ENCODE measurements at regions not wholly inside any gene's neighbourhood (a gene's known extent, or its start where the extent isn't known, plus 50 kb on each side); places are given as distances from the start of the nearest gene placed in this dataset.
"Not testable (repeated sequence)": the region's sequence is repeated elsewhere in the genome, so short reads cannot be mapped to it uniquely, and the experiment has no call there.

GRCh38 chr16:8083560-8083959 lies 506.8 kb downstream of the TMEM114 start:
- TF ChIP-seq, protein P1, sequence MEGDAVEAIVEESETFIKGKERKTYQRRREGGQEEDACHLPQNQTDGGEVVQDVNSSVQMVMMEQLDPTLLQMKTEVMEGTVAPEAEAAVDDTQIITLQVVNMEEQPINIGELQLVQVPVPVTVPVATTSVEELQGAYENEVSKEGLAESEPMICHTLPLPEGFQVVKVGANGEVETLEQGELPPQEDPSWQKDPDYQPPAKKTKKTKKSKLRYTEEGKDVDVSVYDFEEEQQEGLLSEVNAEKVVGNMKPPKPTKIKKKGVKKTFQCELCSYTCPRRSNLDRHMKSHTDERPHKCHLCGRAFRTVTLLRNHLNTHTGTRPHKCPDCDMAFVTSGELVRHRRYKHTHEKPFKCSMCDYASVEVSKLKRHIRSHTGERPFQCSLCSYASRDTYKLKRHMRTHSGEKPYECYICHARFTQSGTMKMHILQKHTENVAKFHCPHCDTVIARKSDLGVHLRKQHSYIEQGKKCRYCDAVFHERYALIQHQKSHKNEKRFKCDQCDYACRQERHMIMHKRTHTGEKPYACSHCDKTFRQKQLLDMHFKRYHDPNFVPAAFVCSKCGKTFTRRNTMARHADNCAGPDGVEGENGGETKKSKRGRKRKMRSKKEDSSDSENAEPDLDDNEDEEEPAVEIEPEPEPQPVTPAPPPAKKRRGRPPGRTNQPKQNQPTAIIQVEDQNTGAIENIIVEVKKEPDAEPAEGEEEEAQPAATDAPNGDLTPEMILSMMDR (IDR thresholded peaks at IDR 0.05; ENCODE audit: unreplicated experiment): no peak
- Mint-ChIP-seq H3K4me3 (ENCODE audit: low read depth) (no peak overlapping the region), H3K4me1 (ENCODE audit: low read depth) (peaks cover 2% of the 10 kb centered on the region), H3K27ac (no peak overlapping the region), H3K27me3 (no peaks in the 10 kb centered on the region), H3K36me3 (ENCODE audit: insufficient read depth) (no peaks in the 10 kb centered on the region), H3K9me3 (ENCODE audit: low read depth) (no peaks in the 10 kb centered on the region)
- DNase-seq (ENCODE audit: low spot score, unreplicated experiment): no peak

GRCh38 chr16:8080817-8081216 lies 509.5 kb downstream of the TMEM114 start:
- Mint-ChIP-seq H3K36me3 (ENCODE audit: insufficient read depth) (no peaks in the 10 kb centered on the region), H3K27ac (no peak overlapping the region), H3K4me1 (ENCODE audit: low read depth) (peaks cover 2% of the 10 kb centered on the region), H3K4me3 (ENCODE audit: low read depth) (no peak overlapping the region), H3K27me3 (no peaks in the 10 kb centered on the region), H3K9me3 (ENCODE audit: low read depth) (no peaks in the 10 kb centered on the region)
- TF ChIP-seq, protein P1 (IDR thresholded peaks at IDR 0.05; ENCODE audit: unreplicated experiment): no peak
- DNase-seq (ENCODE audit: low spot score, unreplicated experiment): no peak

DNA sequence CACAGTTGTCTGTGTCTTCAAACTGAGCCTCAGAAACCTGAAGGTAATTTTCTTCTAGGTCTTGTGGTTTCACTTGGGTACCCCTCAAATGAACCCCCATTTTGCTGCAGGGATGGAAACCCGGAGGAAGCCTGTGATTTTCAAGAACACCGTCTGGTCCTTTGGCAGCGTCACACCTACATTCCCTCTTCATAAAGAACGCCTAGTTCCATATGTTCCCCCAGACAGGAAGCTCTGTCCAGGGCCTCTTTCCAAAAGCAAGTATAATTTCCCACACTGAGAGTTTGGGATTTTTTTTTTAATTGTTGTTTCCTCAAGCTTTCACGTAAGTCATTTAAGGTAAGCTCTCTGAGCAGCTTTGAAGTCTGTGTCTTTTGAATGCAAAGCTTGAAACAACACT lies 515.0 kb downstream of the TMEM114 start:
- peaks cover 2% of the 10 kb centered on the region for H3K9me3 Mint-ChIP-seq (ENCODE audit: low read depth)
- no peak overlapping the region for H3K4me3 Mint-ChIP-seq (ENCODE audit: low read depth)
- no peaks in the 10 kb centered on the region for H3K27me3 Mint-ChIP-seq
- no peak for DNase-seq (ENCODE audit: low spot score, unreplicated experiment)
- no peaks in the 10 kb centered on the region for H3K36me3 Mint-ChIP-seq (ENCODE audit: insufficient read depth)
- no peaks in the 10 kb centered on the region for H3K4me1 Mint-ChIP-seq (ENCODE audit: low read depth)
- TF ChIP-seq, protein P1 (IDR thresholded peaks at IDR 0.05; ENCODE audit: unreplicated experiment): no peak
- no peak overlapping the region for H3K27ac Mint-ChIP-seq

DNA sequence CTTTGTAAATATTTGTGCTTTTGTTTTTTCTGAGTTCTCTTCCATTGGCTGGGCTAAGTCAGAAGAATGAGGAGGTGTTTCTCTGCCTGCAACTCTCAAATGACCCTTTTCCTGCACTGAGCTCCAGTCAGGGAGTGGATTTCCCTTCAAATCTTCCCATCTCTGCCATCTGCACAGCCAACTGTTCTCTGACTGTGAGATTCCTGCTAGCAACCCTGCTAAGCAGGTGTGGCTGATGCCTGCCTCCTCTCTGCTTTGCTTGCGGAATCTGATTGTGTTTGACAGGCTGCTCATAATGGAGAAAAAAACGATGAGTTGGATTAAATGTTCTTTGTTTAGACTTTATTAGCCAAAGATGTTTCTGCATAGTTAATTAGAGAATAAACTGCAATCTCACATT lies 519.8 kb downstream of the TMEM114 start:
- Mint-ChIP-seq H3K9me3 (ENCODE audit: low read depth) (peaks cover 17% of the 10 kb centered on the region), H3K4me3 (ENCODE audit: low read depth) (no peak overlapping the region), H3K4me1 (ENCODE audit: low read depth) (no peaks in the 10 kb centered on the region), H3K27me3 (no peaks in the 10 kb centered on the region), H3K36me3 (ENCODE audit: insufficient read depth) (peaks cover 1% of the 10 kb centered on the region), H3K27ac (no peak overlapping the region)
- DNase-seq (ENCODE audit: low spot score, unreplicated experiment): no peak
- TF ChIP-seq, protein P1 (IDR thresholded peaks at IDR 0.05; ENCODE audit: unreplicated experiment): no peak

DNA sequence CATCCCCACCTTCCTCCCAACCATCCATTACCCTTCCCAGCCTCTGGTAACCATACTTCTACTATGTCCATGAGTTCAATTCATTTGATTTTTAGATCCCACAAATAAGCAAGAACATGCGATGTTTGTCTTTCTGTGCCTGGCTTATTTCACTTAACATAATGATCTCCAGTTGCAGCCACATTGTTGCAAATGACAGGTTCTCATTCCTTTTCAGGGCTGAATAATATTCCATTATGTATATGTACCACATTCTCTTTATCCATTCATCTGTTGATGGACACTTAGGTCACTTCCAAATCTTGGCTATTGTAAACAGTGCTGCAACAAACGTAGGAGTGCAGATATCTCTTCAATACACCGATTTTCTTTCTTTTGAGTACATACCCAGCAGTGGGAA lies 522.1 kb downstream of the TMEM114 start:
- not testable (repeated sequence) for DNase-seq (ENCODE audit: low spot score, unreplicated experiment); H3K36me3 Mint-ChIP-seq (ENCODE audit: insufficient read depth); H3K4me1 Mint-ChIP-seq (ENCODE audit: low read depth); H3K4me3 Mint-ChIP-seq (ENCODE audit: low read depth); H3K27ac Mint-ChIP-seq; H3K27me3 Mint-ChIP-seq
- H3K9me3 Mint-ChIP-seq (ENCODE audit: low read depth): peaks cover 20% of the 10 kb centered on the region

GRCh38 chr16:8063159-8063558 lies 527.2 kb downstream of the TMEM114 start:
- Mint-ChIP-seq H3K36me3 (ENCODE audit: insufficient read depth) (peaks cover 1% of the 10 kb centered on the region), H3K27ac (no peak overlapping the region), H3K27me3 (no peaks in the 10 kb centered on the region), H3K4me3 (ENCODE audit: low read depth) (no peak overlapping the region), H3K9me3 (ENCODE audit: low read depth) (peaks cover 15% of the 10 kb centered on the region), H3K4me1 (ENCODE audit: low read depth) (no peaks in the 10 kb centered on the region)
- DNase-seq (ENCODE audit: low spot score, unreplicated experiment): no peak
- TF ChIP-seq, protein P1 (IDR thresholded peaks at IDR 0.05; ENCODE audit: unreplicated experiment): no peak
